ENCODE measurements at regions not wholly inside any gene's neighbourhood (a gene's known extent, or its start where the extent isn't known, plus 50 kb on each side); places are given as distances from the start of the nearest gene placed in this dataset.

- TF ChIP-seq POLR2A (IDR thresholded peaks at IDR 0.05): no peak
- TF ChIP-seq CTCF (IDR thresholded peaks at IDR 0.05): no peak
Measured at GRCh38 chr5:68370196-68370595, 154.6 kb downstream of the PIK3R1 start.
